SK-N-SH treated with all-trans-retinoic acid at 6 μM for 48 hours (cell line): ENCODE measurements at regions not wholly inside any gene's neighbourhood (a gene's known extent, or its start where the extent isn't known, plus 50 kb on each side); places are given as distances from the start of the nearest gene placed in this dataset.

Experiments
- ATAC-seq: fragments of 200-7000 bp; cut with Tn5 transposase; 3 replicates; pipeline ENCODE4 v1.9.1; 2020; ENCODE audit warnings: mild to moderate bottlenecking, moderate library complexity
- ARNTL ChIP-seq: fragments of 450-650 bp; formaldehyde crosslinking; IDR thresholded peaks from 2 replicates; pipeline ENCODE4 v1.5.0; 2020; ENCODE audit warnings: low read depth, mild to moderate bottlenecking, moderate library complexity, borderline replicate concordance
- BACH2 ChIP-seq: fragments of 250-450 bp; sonication (Bioruptor Pico); IDR thresholded peaks from 2 replicates; pipeline ENCODE4 v1.9.0; 2021; ENCODE audit warnings: mild to moderate bottlenecking, borderline replicate concordance
- CSDC2 ChIP-seq: fragments of 250-450 bp; sonication (Bioruptor Pico); IDR thresholded peaks from 2 replicates; pipeline ENCODE4 v1.5.0; 2020; ENCODE audit warnings: mild to moderate bottlenecking, moderate library complexity
- ESRRG ChIP-seq: fragments of 250-450 bp; sonication (Bioruptor Pico); IDR thresholded peaks from 2 replicates; pipeline ENCODE4 v1.6.1; 2021; ENCODE audit warnings: mild to moderate bottlenecking
- GLIS3 ChIP-seq: fragments of 250-450 bp; sonication (Bioruptor Pico); IDR thresholded peaks from 2 replicates; pipeline ENCODE4 v1.5.0; 2020; ENCODE audit warnings: mild to moderate bottlenecking, moderate library complexity
- ISL1 ChIP-seq: fragments of 250-450 bp; sonication (Bioruptor Pico); IDR thresholded peaks from 2 replicates; pipeline ENCODE4 v2.1.2; 2022; ENCODE audit warnings: mild to moderate bottlenecking, moderate library complexity
- PPARA ChIP-seq: fragments of 250-450 bp; sonication (Bioruptor Pico); IDR thresholded peaks from 2 replicates; pipeline ENCODE4 v1.5.0; 2020; ENCODE audit warnings: mild to moderate bottlenecking, borderline replicate concordance
- RARB ChIP-seq: fragments of 250-450 bp; sonication (Bioruptor Pico); IDR thresholded peaks from 2 replicates; pipeline ENCODE4 v1.8.0; 2021; ENCODE audit warnings: mild to moderate bottlenecking, moderate library complexity
- SNAI2 ChIP-seq: fragments of 250-450 bp; sonication (Bioruptor Pico); IDR thresholded peaks from 2 replicates; pipeline ENCODE4 v1.5.0; 2020; ENCODE audit warnings: mild to moderate bottlenecking, moderate library complexity
- TCF4 ChIP-seq: fragments of 250-450 bp; sonication (Bioruptor Pico); IDR thresholded peaks from 2 replicates; pipeline ENCODE4 v1.8.0; 2021; ENCODE audit warnings: mild to moderate bottlenecking, moderate library complexity, borderline replicate concordance
- TOX ChIP-seq: fragments of 250-450 bp; sonication (Bioruptor Pico); IDR thresholded peaks from 2 replicates; pipeline ENCODE4 v1.8.0; 2021; ENCODE audit warnings: mild to moderate bottlenecking, moderate library complexity, borderline replicate concordance
- ZC3H10 ChIP-seq: fragments of 250-450 bp; sonication (Bioruptor Pico); IDR thresholded peaks from 2 replicates; pipeline ENCODE4 v1.5.1; 2021; ENCODE audit warnings: mild to moderate bottlenecking, moderate library complexity
- ZFP3 ChIP-seq: fragments of 250-450 bp; sonication (Bioruptor Pico); IDR thresholded peaks from 2 replicates; pipeline ENCODE4 v1.5.0; 2020; ENCODE audit warnings: mild to moderate bottlenecking, moderate library complexity
- ZFP30 ChIP-seq: fragments of 450-650 bp; formaldehyde crosslinking; IDR thresholded peaks from 2 replicates; pipeline ENCODE4 v1.5.0; 2022; ENCODE audit warnings: mild to moderate bottlenecking, moderate library complexity
- ZNF565 ChIP-seq: fragments of 450-650 bp; formaldehyde crosslinking; conservative IDR thresholded peaks from 2 replicates; pipeline ENCODE4 v1.5.0; 2020; ENCODE audit warnings: low read depth, mild to moderate bottlenecking, moderate library complexity
- ZNF70 ChIP-seq: fragments of 450-650 bp; formaldehyde crosslinking; IDR thresholded peaks from 2 replicates; pipeline ENCODE4 v1.5.0; 2020; ENCODE audit warnings: mild to moderate bottlenecking, moderate library complexity
- ZNF8 ChIP-seq: fragments of 450-650 bp; formaldehyde crosslinking; IDR thresholded peaks from 2 replicates; pipeline ENCODE4 v1.5.0; 2020; ENCODE audit warnings: mild to moderate bottlenecking, moderate library complexity
- TF ChIP-seq, protein P1 (sequence below): fragments of 250-450 bp; sonication (Bioruptor Pico); IDR thresholded peaks from 2 replicates; pipeline ENCODE4 v1.8.0; 2021; ENCODE audit warnings: low read depth, mild to moderate bottlenecking, moderate library complexity, borderline replicate concordance
- TF ChIP-seq, protein P2 (sequence below): fragments of 250-450 bp; sonication (Bioruptor Pico); IDR thresholded peaks from 2 replicates; pipeline ENCODE4 v1.5.1; 2021; ENCODE audit warnings: mild to moderate bottlenecking, moderate library complexity
- TF ChIP-seq, protein P3 (sequence below): fragments of 250-450 bp; sonication (Bioruptor Pico); IDR thresholded peaks from 2 replicates; pipeline ENCODE4 v1.8.0; 2020; ENCODE audit warnings: mild to moderate bottlenecking, moderate library complexity, borderline replicate concordance
- TF ChIP-seq, protein P4 (sequence below): fragments of 250-450 bp; sonication (Bioruptor Pico); IDR thresholded peaks from 2 replicates; pipeline ENCODE4 v1.5.1; 2020; ENCODE audit warnings: low read depth, mild to moderate bottlenecking, moderate library complexity
- TF ChIP-seq, protein P5 (sequence below): fragments of 250-450 bp; sonication (Bioruptor Pico); IDR thresholded peaks from 2 replicates; pipeline ENCODE4 v1.5.0; 2020; ENCODE audit warnings: mild to moderate bottlenecking, moderate library complexity

DNA sequence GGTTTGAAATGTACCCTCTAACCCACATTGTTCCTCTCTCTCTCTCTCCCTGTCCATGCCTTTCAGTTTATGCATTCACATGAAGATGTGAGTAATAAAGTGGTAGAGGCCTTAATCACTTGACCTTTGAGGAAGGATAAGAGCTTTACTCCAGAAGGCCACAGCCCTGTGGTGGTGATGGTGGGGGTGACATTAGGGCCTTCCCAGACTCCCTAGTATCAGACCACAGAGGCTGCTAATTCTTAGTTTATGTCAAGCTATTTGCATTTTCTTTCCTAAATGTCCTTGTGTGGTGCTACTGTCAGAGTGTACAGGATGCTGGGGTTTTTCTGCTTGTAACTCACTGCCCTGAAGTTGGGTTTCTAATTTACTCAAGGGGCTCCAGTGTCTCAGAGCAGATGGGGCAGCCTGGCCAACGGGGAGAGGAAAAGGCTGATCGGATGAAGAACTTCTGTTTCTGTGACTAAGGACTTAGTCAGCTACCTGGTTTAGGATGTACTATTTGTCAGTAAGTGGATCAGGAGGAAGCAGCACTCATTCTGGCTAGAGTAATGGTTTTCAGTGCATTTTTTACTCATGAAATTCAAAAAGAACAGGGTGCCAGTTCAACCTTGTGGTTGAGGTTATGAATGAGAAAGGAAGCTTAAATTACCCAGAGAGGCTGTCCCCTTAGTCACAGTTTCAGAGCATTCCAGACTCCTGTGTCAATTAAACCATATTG lies 509.6 kb upstream of the DIPK2B start:
- peak; percentile 89 for ATAC-seq
- TF ChIP-seq RARB (CRISPR knock-in tag) (no peak), TOX (CRISPR knock-in tag) (0 out of 2 replicates have a peak, but pooled peaks have one; percentile 25)

DNA sequence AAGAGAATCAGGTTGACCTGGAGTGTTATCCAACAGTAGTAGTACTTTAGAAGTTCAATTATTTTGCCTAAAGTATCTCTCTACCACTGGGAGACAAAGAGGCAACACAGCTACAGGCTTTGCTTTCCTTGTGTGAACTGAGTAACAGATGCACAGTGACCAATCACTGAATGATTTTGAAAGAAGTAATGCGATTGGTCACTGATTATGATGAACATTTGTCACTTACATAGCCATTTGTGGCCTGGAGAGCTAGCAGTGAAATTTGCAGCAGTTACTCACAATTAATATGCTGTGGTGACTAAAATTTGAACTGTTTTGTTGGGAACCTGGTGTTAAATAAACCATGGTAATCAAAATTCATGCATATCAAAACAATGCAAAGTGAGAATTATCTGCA lies 508.7 kb upstream of the DIPK2B start:
- TF ChIP-seq RARB (CRISPR knock-in tag) (no peak), ESRRG (CRISPR knock-in tag) (no peak), TOX (CRISPR knock-in tag) (no peak), ZNF70 (CRISPR knock-in tag) (no peak), ZC3H10 (CRISPR knock-in tag) (no peak), BACH2 (CRISPR knock-in tag) (no peak), GLIS3 (CRISPR knock-in tag) (no peak), PPARA (no peak), ZFP30 (CRISPR knock-in tag) (no peak), SNAI2 (CRISPR knock-in tag) (no peak), ZFP3 (no peak), ISL1 (CRISPR knock-in tag) (no peak)
- TF ChIP-seq, protein P1, sequence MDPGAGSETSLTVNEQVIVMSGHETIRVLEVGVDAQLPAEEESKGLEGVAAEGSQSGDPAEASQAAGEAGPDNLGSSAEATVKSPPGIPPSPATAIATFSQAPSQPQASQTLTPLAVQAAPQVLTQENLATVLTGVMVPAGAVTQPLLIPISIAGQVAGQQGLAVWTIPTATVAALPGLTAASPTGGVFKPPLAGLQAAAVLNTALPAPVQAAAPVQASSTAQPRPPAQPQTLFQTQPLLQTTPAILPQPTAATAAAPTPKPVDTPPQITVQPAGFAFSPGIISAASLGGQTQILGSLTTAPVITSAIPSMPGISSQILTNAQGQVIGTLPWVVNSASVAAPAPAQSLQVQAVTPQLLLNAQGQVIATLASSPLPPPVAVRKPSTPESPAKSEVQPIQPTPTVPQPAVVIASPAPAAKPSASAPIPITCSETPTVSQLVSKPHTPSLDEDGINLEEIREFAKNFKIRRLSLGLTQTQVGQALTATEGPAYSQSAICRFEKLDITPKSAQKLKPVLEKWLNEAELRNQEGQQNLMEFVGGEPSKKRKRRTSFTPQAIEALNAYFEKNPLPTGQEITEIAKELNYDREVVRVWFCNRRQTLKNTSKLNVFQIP (CRISPR knock-in tag), result no peak
- TF ChIP-seq, protein P2, sequence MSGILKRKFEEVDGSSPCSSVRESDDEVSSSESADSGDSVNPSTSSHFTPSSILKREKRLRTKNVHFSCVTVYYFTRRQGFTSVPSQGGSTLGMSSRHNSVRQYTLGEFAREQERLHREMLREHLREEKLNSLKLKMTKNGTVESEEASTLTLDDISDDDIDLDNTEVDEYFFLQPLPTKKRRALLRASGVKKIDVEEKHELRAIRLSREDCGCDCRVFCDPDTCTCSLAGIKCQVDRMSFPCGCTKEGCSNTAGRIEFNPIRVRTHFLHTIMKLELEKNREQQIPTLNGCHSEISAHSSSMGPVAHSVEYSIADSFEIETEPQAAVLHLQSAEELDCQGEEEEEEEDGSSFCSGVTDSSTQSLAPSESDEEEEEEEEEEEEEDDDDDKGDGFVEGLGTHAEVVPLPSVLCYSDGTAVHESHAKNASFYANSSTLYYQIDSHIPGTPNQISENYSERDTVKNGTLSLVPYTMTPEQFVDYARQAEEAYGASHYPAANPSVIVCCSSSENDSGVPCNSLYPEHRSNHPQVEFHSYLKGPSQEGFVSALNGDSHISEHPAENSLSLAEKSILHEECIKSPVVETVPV (CRISPR knock-in tag), result no peak
- TF ChIP-seq, protein P3, sequence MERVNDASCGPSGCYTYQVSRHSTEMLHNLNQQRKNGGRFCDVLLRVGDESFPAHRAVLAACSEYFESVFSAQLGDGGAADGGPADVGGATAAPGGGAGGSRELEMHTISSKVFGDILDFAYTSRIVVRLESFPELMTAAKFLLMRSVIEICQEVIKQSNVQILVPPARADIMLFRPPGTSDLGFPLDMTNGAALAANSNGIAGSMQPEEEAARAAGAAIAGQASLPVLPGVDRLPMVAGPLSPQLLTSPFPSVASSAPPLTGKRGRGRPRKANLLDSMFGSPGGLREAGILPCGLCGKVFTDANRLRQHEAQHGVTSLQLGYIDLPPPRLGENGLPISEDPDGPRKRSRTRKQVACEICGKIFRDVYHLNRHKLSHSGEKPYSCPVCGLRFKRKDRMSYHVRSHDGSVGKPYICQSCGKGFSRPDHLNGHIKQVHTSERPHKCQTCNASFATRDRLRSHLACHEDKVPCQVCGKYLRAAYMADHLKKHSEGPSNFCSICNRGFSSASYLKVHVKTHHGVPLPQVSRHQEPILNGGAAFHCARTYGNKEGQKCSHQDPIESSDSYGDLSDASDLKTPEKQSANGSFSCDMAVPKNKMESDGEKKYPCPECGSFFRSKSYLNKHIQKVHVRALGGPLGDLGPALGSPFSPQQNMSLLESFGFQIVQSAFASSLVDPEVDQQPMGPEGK, result no peak
- TF ChIP-seq, protein P4, sequence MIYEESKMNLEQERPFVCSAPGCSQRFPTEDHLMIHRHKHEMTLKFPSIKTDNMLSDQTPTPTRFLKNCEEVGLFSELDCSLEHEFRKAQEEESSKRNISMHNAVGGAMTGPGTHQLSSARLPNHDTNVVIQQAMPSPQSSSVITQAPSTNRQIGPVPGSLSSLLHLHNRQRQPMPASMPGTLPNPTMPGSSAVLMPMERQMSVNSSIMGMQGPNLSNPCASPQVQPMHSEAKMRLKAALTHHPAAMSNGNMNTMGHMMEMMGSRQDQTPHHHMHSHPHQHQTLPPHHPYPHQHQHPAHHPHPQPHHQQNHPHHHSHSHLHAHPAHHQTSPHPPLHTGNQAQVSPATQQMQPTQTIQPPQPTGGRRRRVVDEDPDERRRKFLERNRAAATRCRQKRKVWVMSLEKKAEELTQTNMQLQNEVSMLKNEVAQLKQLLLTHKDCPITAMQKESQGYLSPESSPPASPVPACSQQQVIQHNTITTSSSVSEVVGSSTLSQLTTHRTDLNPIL, result no peak
- TF ChIP-seq, protein P5, sequence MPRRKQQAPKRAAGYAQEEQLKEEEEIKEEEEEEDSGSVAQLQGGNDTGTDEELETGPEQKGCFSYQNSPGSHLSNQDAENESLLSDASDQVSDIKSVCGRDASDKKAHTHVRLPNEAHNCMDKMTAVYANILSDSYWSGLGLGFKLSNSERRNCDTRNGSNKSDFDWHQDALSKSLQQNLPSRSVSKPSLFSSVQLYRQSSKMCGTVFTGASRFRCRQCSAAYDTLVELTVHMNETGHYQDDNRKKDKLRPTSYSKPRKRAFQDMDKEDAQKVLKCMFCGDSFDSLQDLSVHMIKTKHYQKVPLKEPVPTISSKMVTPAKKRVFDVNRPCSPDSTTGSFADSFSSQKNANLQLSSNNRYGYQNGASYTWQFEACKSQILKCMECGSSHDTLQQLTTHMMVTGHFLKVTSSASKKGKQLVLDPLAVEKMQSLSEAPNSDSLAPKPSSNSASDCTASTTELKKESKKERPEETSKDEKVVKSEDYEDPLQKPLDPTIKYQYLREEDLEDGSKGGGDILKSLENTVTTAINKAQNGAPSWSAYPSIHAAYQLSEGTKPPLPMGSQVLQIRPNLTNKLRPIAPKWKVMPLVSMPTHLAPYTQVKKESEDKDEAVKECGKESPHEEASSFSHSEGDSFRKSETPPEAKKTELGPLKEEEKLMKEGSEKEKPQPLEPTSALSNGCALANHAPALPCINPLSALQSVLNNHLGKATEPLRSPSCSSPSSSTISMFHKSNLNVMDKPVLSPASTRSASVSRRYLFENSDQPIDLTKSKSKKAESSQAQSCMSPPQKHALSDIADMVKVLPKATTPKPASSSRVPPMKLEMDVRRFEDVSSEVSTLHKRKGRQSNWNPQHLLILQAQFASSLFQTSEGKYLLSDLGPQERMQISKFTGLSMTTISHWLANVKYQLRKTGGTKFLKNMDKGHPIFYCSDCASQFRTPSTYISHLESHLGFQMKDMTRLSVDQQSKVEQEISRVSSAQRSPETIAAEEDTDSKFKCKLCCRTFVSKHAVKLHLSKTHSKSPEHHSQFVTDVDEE (CRISPR knock-in tag), result no peak
- ATAC-seq, result no peak

DNA sequence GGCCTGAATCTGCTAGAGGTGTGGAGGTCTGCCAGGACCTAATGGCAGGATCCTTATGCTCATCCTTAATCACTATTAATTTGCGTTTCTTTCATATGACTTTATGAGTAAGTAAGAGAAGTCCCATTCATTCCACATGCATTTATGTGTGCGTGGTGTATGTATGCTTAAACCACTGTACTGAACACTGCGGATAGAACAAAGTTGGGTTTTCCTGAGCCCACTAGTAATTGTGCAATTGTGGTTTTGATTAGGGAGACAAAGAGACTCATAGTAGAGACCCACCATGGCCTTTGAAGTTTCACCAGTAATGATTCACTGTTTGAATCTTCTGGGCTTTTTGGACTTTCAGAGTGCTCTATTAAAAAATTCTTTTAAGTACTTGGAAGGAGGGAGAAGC lies 498.5 kb upstream of the DIPK2B start:
- ATAC-seq, result no peak
- TF ChIP-seq SNAI2 (CRISPR knock-in tag), result no peak
- no peak for TF ChIP-seq TCF4 (CRISPR knock-in tag)
- TF ChIP-seq ZFP30 (CRISPR knock-in tag), result no peak
- no peak for TF ChIP-seq ARNTL (CRISPR knock-in tag)
- TF ChIP-seq ZNF8 (CRISPR knock-in tag), result no peak
- TF ChIP-seq CSDC2 (CRISPR knock-in tag), result no peak
- TF ChIP-seq, protein P3, result no peak
- no peak for TF ChIP-seq ZC3H10 (CRISPR knock-in tag)
- TF ChIP-seq, protein P2 (CRISPR knock-in tag), result no peak
- no peak for TF ChIP-seq TOX (CRISPR knock-in tag)
- no peak for TF ChIP-seq RARB (CRISPR knock-in tag)
- no peak for TF ChIP-seq ZNF70 (CRISPR knock-in tag)
- no peak for TF ChIP-seq ISL1 (CRISPR knock-in tag)
- no peak for TF ChIP-seq PPARA
- no peak for TF ChIP-seq ESRRG (CRISPR knock-in tag)
- no peak for TF ChIP-seq BACH2 (CRISPR knock-in tag)
- no peak for TF ChIP-seq ZFP3
- TF ChIP-seq, protein P1 (CRISPR knock-in tag), result no peak
- no peak for TF ChIP-seq ZNF565 (CRISPR knock-in tag)
